ENCODE measurements at regions not wholly inside any gene's neighbourhood (a gene's known extent, or its start where the extent isn't known, plus 50 kb on each side); places are given as distances from the start of the nearest gene placed in this dataset.

- DNase-seq (ENCODE audit: low read depth in 2 of 2), result no peak
These were observed 192.0 kb downstream of the PIK3R1 start for GRCh38 chr5:68407311-68408239.

GRCh38 chr5:68408345-68408871 is 192.9 kb downstream of the PIK3R1 start:
- DNase-seq (ENCODE audit: low read depth in 2 of 2), result no peak

- DNase-seq (ENCODE audit: low read depth in 2 of 2), result no peak
These were observed 193.7 kb downstream of the PIK3R1 start for GRCh38 chr5:68409259-68409658.

- DNase-seq (ENCODE audit: low read depth in 2 of 2), result no peak
These were observed 195.6 kb downstream of the PIK3R1 start for GRCh38 chr5:68411161-68411560.

GRCh38 chr5:68415177-68416085 is 199.9 kb downstream of the PIK3R1 start:
- no peak for DNase-seq (ENCODE audit: low read depth in 2 of 2)

- no peak for DNase-seq (ENCODE audit: low read depth in 2 of 2)
These were observed 201.2 kb downstream of the PIK3R1 start for GRCh38 chr5:68416714-68417113.

GRCh38 chr5:68418201-68418600 is 202.6 kb downstream of the PIK3R1 start:
- no peak for DNase-seq (ENCODE audit: low read depth in 2 of 2)

- no peak for DNase-seq (ENCODE audit: low read depth in 2 of 2)
These were observed 203.1 kb downstream of the PIK3R1 start for GRCh38 chr5:68418680-68419079.

- no peak for DNase-seq (ENCODE audit: low read depth in 2 of 2)
These were observed 203.6 kb downstream of the PIK3R1 start for GRCh38 chr5:68419081-68419636.

GRCh38 chr5:68419637-68420452 is 204.3 kb downstream of the PIK3R1 start:
- DNase-seq (ENCODE audit: low read depth in 2 of 2), result no peak

GRCh38 chr5:68420476-68421344 is 205.2 kb downstream of the PIK3R1 start:
- no peak for DNase-seq (ENCODE audit: low read depth in 2 of 2)

- no peak for DNase-seq (ENCODE audit: low read depth in 2 of 2)
These were observed 206.1 kb downstream of the PIK3R1 start for GRCh38 chr5:68421485-68422220.

- no peak for DNase-seq (ENCODE audit: low read depth in 2 of 2)
These were observed 207.7 kb downstream of the PIK3R1 start for GRCh38 chr5:68423154-68423811.

GRCh38 chr5:68424799-68425537 is 209.4 kb downstream of the PIK3R1 start:
- no peak for DNase-seq (ENCODE audit: low read depth in 2 of 2)

- DNase-seq (ENCODE audit: low read depth in 2 of 2), result no peak
These were observed 211.0 kb downstream of the PIK3R1 start for GRCh38 chr5:68426586-68426985.

- no peak for DNase-seq (ENCODE audit: low read depth in 2 of 2)
These were observed 212.8 kb downstream of the PIK3R1 start for GRCh38 chr5:68428231-68428811.

GRCh38 chr5:68429510-68429909 is 214.0 kb downstream of the PIK3R1 start:
- DNase-seq (ENCODE audit: low read depth in 2 of 2), result no peak

- DNase-seq (ENCODE audit: low read depth in 2 of 2), result no peak
These were observed 214.7 kb downstream of the PIK3R1 start for GRCh38 chr5:68430279-68430678.

All from stimulated activated CD8-positive, alpha-beta memory T cell treated with anti-CD3 and anti-CD28 coated beads, Interleukin-7, amount 100 ng/mL, for 1 hour (primary cell).